Ishikawa (cell line): ENCODE measurements at regions not wholly inside any gene's neighbourhood (a gene's known extent, or its start where the extent isn't known, plus 50 kb on each side); places are given as distances from the start of the nearest gene placed in this dataset.

Experiments
- CEBPB ChIP-seq: IDR thresholded peaks from 2 replicates; pipeline ENCODE4 v1.6.1; 2012
- CREB1 ChIP-seq: IDR thresholded peaks from 2 replicates; pipeline ENCODE4 v1.6.1; 2012; ENCODE audit warnings: low read depth
- EGR1 ChIP-seq: IDR thresholded peaks from 2 replicates; pipeline ENCODE4 v1.6.1; 2012
- EP300 ChIP-seq: IDR thresholded peaks from 2 replicates; pipeline ENCODE4 v1.6.1; 2012; ENCODE audit warnings: borderline replicate concordance
- FOXM1 ChIP-seq: IDR thresholded peaks from 2 replicates; pipeline ENCODE4 v1.6.1; 2012; ENCODE audit warnings: low read depth, borderline replicate concordance
- MAX ChIP-seq: IDR thresholded peaks from 2 replicates; pipeline ENCODE4 v1.6.1; 2012
- NFIC ChIP-seq: IDR thresholded peaks from 2 replicates; pipeline ENCODE4 v1.6.1; 2012
- RAD21 ChIP-seq: IDR thresholded peaks from 2 replicates; pipeline ENCODE4 v1.6.1; 2012; ENCODE audit warnings: low read depth
- REST ChIP-seq: IDR thresholded peaks from 2 replicates; pipeline ENCODE4 v1.6.1; 2012; ENCODE audit warnings: low read depth, mild to moderate bottlenecking
- TAF1 ChIP-seq: IDR thresholded peaks from 2 replicates; pipeline ENCODE4 v1.6.1; 2012; ENCODE audit warnings: low read depth, mild to moderate bottlenecking
- TCF12 ChIP-seq: IDR thresholded peaks from 2 replicates; pipeline ENCODE4 v1.6.1; 2012; ENCODE audit warnings: low read depth
- TEAD4 ChIP-seq: IDR thresholded peaks from 2 replicates; pipeline ENCODE4 v1.6.1; 2012
- YY1 ChIP-seq: IDR thresholded peaks from 2 replicates; pipeline ENCODE4 v1.6.1; 2012; ENCODE audit warnings: low read depth
- ZBTB7A ChIP-seq: IDR thresholded peaks from 2 replicates; pipeline ENCODE4 v1.6.1; 2012; ENCODE audit warnings: low read depth
- TF ChIP-seq, protein P1 (sequence below): IDR thresholded peaks from 2 replicates; pipeline ENCODE4 v1.6.1; 2012

GRCh38 chr12:45598336-45598735, 131.2 kb upstream of the ARID2 start:
- no peak for TF ChIP-seq CEBPB
- no peak for TF ChIP-seq MAX
- no peak for TF ChIP-seq YY1
- no peak for TF ChIP-seq REST
- no peak for TF ChIP-seq TEAD4
- TF ChIP-seq CREB1, result no peak
- TF ChIP-seq, protein P1, sequence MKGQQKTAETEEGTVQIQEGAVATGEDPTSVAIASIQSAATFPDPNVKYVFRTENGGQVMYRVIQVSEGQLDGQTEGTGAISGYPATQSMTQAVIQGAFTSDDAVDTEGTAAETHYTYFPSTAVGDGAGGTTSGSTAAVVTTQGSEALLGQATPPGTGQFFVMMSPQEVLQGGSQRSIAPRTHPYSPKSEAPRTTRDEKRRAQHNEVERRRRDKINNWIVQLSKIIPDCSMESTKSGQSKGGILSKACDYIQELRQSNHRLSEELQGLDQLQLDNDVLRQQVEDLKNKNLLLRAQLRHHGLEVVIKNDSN, result no peak
- TF ChIP-seq FOXM1, result no peak
- TF ChIP-seq NFIC, result no peak
- TF ChIP-seq RAD21, result no peak
- no peak for TF ChIP-seq EP300
- TF ChIP-seq TAF1, result no peak
- no peak for TF ChIP-seq TCF12
- TF ChIP-seq EGR1, result no peak
- no peak for TF ChIP-seq ZBTB7A

- TF ChIP-seq RAD21, result no peak
- no peak for TF ChIP-seq TEAD4
- no peak for TF ChIP-seq CEBPB
- TF ChIP-seq NFIC, result no peak
- TF ChIP-seq YY1, result no peak
- TF ChIP-seq ZBTB7A, result no peak
- TF ChIP-seq TAF1, result no peak
- no peak for TF ChIP-seq REST
- no peak for TF ChIP-seq EP300
- TF ChIP-seq, protein P1, result no peak
- no peak for TF ChIP-seq CREB1
- no peak for TF ChIP-seq MAX
- TF ChIP-seq FOXM1, result no peak
- TF ChIP-seq TCF12, result no peak
- TF ChIP-seq EGR1, result no peak
Observed at GRCh38 chr12:45598761-45599160, 130.7 kb upstream of the ARID2 start.

- no peak for TF ChIP-seq YY1
- no peak for TF ChIP-seq FOXM1
- no peak for TF ChIP-seq EGR1
- TF ChIP-seq RAD21, result no peak
- no peak for TF ChIP-seq EP300
- no peak for TF ChIP-seq CEBPB
- no peak for TF ChIP-seq TCF12
- no peak for TF ChIP-seq REST
- TF ChIP-seq TEAD4, result no peak
- TF ChIP-seq ZBTB7A, result no peak
- TF ChIP-seq CREB1, result no peak
- TF ChIP-seq MAX, result no peak
- no peak for TF ChIP-seq TAF1
- TF ChIP-seq NFIC, result no peak
- TF ChIP-seq, protein P1, result no peak
Observed at GRCh38 chr12:45599196-45599595, 130.3 kb upstream of the ARID2 start.

DNA sequence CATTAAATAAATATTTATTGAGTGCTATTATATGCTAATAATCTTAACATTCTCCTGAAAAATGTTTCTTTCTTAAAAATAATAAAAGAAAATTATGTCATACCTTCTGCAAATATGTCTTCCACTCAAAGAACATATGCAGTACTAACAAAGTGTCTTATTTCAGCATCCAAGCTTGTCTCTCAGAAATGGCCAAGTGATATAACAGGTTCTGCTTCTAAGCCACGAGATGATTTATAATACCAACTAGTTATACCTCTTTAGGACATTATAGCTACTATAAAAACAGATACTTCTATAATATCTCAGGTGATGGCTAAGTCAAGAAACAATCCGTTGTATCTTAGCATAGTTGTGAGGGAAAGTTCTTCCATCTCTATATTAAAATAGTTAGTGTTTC, 128.1 kb upstream of the ARID2 start:
- TF ChIP-seq TCF12, result no peak
